ENCODE measurements at regions not wholly inside any gene's neighbourhood (a gene's known extent, or its start where the extent isn't known, plus 50 kb on each side); places are given as distances from the start of the nearest gene placed in this dataset.

DNA sequence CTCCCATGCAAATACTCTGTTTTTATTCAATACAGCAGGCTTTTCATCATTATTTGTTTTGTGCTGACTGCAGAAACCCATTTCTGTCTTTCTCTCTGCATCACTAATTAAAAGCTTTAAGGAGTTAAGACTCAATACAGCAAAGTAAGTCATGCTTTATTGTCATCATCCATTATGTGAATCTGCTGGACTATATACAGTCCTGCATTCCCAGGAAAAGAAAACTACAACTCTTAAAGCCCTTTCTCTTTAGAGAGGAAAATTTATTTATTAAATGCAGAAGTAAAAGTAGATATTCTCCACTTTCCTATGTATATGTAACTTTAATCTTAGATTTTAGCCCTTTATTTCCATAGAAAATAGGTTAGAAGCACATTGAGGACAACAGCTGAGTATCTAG, 706.6 kb upstream of the RGMB start:
- DNase-seq (ENCODE audit: low spot score): no peak

DNA sequence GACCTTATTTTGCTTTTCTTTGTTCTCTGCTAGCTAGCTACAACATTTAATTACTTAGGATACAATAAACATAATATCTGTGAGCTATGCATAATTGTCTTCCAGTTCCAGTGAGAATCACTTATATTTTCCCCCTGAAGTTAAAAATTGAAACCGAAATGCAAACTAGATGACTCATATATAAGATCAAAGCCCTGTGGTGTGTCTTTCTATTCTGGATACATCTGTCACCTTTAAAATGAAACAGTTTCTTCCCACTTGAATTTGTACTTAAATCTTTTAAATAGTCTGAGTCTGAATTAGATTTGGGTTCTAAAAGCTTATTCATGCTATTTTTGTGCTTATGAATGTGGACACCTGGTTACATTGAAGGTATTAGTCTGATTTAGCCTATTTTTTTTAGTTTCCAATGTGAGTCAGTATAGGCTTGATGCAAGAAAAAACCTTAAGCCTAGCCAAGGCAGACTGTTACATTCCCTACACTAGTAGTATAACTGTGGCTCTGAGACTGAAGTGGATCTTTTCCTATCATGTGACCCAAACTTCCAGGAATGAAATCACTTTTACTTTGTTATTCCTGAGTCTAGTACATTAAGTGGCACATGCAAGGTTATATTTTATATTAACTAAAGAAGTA, 703.5 kb upstream of the RGMB start:
- DNase-seq (ENCODE audit: low spot score): no peak

DNA sequence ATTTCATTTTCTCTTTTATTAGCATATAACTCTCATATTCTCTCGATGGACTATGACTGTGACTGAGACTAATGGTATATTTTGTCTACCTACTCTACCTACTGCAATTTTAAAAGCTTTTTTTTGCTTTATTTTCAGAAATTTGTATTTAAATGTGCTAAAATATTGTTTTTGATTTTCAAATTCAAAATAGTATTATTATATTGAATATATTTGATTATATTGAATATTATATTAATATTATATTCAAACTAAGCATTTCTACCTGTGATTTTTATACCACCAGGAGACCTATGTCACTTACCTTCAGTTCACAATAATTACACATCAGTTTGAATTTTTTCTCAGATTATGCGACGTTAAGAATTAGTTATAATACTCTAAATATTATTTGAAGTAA, 700.5 kb upstream of the RGMB start:
- DNase-seq (ENCODE audit: low spot score): no peak

DNA sequence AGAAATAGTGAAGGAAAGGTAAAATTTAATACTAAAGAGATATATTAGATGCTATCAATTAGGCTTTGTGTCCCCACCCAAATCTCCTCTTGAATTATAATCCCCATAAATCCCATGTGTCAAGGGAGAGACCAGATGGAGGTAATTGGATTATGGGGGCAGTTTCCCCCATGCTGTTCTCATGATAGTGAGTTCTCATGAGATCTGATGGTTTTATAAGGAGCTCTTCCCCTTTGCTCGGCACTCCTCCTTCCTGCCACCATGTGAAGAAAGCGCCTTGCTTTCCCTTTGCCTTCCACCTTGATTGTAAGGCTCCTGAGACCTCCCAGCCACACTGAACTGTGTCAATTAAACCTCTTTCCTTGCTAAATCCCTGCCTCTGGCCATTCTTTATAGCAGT, 697.0 kb upstream of the RGMB start:
- DNase-seq (ENCODE audit: low spot score): no peak

DNA sequence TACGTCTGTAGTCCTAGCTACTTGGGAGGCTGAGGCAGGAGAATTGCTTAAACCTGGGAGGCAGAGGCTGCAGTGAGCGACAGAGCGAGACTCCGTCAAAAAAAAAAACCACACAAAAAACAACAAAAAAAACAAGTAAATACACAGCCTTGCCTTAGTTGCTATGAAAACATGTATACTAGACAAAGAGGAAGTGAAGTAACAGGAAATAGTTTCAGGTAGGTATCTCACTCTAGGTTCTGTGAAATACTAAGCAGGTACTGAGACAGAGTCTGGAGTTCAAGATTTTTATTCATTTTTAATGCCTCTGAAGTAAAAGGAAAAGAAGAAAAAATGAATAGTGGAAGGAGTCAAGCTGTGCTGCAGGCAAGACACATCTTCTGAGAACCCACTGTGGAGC, 687.9 kb upstream of the RGMB start:
- DNase-seq (ENCODE audit: low spot score): no peak

DNA sequence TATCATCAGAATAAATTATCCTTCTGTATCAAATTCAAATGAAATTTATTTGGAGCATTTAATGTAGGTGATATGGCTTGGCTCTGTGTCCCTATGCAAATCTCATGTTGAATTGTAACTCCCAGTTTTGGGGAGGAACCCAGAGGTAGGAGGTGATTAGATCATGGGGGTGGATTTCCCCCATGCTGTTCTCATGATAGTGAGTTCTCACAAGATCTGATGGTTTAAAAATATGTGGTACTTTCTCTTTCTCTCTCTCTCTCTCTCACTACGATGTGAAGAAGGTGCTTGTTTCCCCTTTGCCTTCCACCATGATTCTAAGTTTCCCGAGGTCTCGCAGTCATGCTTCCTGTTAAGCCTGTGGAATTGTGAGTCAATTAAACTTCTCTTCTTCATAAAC, 678.4 kb upstream of the RGMB start:
- no peak for DNase-seq (ENCODE audit: low spot score)

DNA sequence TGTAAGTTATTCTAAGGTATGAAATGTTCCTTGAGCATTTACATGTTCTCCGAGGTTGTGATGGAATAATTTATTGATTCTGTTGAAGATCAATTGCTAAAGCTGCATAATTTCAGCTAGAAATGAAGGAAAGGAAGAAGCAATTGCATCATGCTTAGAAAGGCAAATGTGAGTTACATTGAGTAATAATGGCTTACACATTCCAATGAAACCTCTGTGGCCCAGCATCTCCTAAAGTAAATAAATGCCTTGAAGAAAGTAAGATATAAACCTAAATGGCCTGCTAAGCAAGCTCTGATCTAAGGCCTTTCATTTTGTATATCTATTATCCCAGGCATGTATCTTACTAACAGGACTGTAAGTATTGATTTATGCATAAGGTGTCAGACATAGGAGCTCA, 677.3 kb upstream of the RGMB start:
- no peak for DNase-seq (ENCODE audit: low spot score)

DNA sequence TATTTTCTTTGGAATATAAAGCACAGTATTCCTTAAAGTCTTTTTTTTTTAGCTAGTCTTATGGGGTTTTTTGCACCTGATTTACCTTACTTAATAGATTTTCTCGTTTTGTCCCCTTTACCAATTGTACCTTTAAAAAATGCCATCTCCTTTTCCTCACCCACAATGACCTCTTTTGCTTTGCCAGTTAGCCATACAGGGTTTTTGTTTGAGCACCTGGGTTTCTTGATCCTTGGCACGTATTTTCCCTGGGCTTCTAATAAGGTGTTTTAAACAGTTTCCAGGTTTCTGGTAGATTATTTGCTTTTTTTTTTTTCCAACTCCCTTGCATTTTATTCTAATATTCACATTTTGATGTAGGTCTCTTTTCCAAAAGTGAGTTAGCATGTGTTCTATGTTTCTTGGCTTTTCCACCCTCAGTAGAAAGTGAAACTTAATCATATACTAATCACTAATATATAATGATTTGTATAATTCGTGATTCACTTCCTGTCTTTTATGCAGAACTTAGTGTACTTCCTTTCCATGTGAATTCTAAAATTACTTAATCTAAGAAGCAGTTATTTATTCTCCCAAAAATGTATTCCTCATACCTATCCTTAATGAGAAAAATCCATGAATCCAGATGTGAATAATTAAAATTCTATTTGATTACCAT, 673.9 kb upstream of the RGMB start:
- no peak for DNase-seq (ENCODE audit: low spot score)

DNA sequence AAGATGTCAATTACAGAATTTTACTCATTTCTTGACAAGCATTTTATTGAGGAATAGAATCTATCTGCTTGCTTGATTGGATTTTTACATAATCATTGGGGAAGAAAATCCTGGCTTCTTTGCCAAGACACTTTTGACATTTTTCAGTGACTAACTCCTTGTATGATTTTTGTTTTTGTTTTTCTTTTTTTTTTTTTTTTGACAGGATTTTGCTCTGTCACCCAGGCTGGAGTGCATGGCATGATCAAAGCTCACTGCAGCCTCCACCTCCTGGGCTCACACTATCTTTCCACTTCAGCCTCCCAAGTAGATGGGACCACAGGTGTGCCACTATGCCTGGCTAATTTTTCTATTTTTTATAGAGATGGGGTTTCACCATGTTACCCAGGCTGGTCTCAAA, 672.3 kb upstream of the RGMB start:
- no peak for DNase-seq (ENCODE audit: low spot score)

DNA sequence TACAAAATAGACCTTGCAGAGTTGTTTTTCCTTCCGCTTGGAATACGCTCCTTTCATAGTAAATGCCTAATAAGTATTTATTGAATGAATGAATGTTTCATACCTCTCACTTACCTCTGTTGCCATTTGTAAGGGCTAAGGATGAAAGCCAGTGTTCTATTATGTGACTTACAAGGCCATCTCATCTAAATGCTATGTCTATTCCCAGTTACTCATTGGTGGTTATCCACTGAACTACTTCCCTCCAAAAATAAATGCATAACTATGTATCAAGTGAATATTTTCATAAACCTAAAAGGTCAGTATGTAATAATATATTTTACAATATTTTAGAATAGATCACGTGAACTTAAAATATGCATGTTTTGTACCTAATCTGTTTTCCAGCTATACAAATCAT, 670.5 kb upstream of the RGMB start:
- no peak for DNase-seq (ENCODE audit: low spot score)

DNA sequence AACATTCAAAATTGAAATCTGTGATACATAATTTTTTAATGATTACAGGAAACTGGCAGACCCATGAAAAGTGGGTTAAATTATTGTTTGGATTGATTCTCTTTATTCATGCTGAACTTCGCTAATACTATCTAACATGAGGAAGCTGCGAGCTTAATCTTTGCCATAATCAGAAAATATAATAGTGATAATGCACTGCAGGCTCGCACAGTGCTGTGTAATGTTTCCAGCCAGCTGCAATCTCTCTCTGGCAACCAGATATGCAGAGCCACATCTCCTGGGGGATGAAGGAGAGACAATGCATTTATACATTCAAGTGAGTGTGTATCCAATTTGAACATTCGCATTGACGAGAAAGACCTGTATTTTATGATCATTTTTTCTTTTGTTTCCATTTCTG, 669.7 kb upstream of the RGMB start:
- DNase-seq (ENCODE audit: low spot score): no peak

DNA sequence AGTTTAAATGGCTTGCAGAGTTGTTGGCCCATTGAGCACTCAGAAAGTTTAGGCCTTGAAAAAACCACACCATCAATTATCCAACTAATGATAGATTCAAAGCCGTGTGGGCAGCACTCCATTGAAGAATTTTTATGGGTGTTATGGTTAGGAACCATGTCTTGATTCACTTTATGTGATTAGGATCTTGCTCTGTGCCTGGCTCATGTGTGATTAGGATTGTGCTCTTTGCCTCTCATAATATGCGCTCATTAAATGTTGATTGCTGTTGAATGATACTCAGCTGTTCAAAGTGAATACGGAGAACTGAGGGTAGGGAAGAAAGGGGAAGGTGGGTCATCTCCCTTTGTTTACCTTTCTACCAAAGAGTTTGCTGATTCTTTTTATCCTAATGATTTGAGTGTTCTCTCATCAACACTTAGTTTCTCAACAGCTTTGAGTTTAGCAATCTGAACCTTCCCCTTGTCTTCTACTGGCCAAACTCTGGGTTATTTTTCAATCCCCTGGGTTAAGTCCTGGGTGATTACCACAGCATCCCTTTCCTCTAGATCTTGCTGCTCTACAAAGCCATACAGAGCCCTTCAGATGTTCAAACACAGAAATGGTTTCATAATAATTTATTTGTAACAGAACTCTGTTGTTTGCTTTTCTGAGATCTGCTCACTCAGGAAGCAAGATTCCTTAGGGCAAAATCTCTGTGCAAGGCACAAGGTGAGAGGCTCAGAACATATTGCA, 668.8 kb upstream of the RGMB start:
- no peak for DNase-seq (ENCODE audit: low spot score)

DNA sequence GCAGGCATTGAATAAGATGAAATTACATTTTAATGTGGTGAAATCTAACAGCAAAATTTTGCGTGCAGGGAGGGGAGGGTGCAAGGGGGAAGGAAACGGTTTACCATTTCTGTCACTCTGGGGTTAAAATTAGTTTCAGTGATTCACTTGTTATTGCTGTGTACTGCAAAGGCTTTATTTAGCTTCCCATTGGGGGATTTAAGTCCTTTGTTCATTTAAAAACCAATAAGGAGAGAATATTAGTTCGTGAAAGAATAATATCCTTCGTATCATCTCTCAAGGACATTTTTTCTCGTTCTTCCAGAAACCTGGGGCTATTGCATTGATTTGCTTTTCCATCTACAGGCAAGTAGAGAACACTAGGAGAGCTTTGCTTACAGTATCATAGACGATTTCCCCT, 667.8 kb upstream of the RGMB start:
- DNase-seq (ENCODE audit: low spot score): no peak

DNA sequence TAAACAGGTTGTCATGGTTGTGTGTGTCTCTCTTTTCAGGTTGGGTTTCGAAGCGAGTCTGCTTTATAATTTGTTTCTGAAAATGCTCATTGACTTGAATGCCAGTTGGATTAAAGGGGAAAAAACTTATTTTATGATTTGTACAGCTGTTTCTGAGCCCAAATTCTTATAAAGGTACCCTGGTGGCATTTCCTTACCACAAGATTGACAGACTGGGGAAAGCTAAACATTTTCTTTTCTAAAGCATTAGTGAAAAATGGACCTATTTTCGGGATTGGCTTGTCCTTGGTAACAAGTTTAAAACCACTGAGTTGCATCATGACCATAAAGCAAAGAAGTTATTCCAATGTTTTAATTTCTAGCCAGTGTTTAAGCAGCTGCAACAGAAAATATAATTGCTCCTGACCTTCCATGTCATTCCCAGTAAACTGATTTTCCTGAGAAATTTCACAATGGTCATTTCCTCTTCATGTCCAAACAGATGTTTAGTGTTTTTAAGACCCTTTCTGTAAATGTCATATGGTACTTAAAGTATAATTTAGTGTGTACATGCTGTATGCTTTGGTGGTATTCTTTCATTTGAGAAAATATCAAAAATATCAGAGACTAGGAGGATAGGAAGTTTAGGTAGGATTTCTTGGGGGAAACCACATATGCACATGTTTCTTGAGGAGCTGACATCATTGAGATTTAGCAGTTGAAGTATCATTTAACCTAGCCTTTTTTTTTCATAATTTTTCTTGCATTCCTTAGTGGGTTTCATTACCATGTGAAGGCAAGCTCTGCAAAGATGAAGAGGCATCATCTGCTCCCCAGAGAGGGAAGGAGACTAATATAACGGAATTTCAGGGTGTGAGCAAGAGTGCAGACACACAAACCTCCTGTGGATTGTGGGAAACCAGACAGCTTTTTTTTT, 667.1 kb upstream of the RGMB start:
- no peak for DNase-seq (ENCODE audit: low spot score)

DNA sequence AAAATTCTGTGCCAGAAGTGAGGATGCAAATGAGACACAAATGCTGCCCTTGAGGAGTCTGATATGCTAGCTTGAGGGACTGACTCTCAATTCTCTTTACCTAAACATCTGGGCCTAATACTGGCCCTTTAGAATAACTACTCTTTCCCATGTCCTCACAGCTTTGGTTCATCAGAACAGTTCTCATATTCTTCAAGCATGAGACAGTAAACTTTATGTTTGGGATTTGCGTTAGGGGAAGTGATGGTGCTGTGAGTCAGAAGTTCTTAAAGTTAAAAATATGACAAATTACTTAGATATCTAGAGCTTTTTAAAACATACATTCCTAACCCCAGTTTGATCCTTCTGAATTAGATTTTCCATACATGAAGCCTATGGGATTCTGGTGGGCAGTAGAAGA, 665.0 kb upstream of the RGMB start:
- DNase-seq (ENCODE audit: low spot score): no peak

DNA sequence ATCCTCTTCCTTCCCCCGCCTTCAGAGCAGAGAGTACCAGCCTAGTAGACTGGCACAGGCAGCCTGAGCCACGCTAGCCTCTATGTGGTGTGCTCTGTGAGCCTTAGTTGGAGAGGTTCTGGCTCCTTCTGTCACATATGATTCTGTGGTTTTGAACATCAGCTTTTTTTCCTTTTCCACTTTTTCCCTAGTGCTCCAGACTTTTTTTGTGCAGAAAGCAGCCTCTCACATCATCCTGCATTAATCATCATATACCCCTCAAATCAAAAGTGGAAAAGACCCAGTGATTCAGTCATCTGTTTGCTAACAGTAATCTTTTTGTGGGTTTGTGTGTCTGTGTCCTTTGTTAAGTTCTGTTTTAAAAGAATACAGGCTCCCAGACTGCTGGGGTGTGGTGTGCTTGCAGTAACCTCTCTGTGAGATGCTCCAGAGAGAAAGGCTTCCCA, 663.9 kb upstream of the RGMB start:
- DNase-seq (ENCODE audit: low spot score): no peak

DNA sequence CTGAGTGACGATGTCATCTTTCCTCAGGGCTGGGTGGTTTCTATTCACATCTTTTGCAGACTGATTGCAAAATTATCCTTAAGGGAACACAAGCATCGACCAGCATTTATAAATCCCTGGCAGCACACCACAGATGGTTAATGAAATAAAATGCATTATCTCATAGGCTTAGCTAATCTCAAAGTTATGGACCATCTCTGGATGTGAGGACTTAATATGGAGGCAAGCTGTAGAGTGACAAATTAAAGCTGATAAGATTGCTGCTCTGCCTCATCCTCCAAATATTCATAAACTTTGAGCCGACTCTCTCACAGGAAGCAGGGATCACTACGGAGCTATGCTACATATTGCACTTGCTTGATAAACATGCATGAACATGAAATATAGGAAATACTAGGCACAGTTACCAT, 663.2 kb upstream of the RGMB start:
- DNase-seq (ENCODE audit: low spot score): no peak

DNA sequence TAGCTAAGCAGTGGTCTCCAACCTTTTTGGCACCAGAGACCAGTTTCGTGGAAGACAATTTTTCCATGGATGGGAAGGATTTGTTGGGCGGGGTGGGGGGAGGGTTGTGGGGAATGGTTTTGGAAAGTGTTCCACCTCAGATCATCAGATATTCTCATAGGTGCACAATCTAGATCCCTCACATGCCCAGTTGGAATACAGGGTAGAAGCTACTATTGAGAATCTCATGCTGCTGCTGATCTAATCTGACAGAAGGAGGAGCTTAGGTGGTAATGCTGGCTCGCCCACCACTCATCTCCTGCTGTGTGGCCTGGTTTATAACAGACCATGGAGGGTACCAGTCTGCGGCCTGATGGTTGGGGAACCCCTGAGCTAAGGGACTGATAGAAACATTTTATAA, 662.7 kb upstream of the RGMB start:
- no peak for DNase-seq (ENCODE audit: low spot score)

DNA sequence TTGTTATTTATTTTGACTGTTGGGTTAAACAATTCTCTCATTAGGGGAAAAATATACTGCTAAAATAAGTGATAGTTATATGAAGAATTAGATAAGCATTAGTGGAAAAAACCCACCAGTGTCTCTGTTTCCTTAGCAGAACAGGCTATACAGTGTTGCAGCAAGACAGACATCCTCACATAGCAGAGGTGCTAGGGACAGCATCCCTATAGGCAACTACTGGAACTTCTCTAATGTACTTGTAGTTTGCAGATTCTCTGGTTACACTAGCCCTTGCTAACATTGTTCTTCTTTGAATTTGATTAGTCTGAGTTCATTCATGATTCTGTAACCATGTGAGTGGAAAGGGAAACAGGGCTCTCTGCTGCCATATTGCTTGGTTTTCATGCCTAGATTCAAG, 661.8 kb upstream of the RGMB start:
- DNase-seq (ENCODE audit: low spot score): no peak

DNA sequence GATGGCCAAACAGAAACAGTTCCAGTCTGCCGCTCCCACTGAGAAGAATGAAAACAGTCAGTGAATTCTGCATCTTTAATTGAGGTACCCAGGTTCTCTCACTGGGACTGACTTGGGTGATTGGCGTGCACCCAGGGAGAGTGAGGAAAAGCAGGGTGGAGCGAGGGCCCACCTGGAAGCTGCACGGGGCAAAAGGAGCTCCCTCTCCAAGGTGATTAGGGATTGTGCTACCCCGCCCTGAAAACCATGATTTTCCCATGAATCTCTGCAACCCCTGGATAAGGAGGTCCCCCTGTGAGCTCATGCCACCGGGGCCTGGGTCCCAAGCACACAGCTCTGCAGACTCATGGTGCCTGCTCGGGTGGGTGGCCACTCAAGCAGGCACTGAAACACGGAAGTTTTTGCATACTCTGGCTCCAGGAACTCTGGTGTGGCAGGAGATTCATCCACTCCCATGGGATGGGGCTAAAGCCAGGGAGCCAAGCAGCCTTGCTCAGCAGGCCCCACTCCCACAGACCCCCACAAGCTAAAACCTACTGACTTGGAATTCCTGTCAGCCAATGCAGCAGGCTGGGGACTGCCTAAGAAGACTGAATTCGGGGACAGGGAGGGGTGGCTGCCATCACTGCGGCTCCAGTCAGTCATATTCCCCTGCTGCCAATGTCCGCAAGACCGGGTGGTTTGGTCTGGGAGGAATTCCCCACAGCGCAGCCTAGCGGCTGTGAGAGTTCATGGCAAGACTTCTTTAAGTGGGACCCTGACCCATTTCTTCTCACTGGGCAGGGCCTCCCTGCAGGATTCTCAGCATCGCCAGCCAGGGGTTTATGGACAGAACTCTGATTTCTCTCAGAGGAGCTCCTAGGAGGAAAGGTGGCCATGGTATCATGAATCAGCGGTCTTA, 652.2 kb upstream of the RGMB start:
- no peak for DNase-seq (ENCODE audit: low spot score)

DNA sequence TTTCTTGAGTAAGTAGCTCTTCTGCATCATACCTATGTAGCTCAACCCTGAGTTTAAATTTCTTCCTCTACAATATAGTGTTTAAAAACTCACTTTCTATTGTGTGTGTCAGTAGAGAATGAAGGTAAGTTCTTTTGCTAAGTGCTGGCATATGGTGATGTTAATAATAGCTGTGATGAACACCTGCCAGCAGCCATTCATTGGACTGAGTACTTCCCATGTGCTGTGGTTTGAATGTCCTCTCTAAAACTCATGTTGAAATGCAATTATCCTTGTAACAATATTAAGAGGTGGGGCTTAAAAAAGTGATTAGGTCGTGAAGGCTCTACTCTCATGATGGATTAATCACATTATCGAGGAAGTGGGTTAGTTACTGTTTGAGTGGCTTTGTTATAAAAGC, 645.2 kb upstream of the RGMB start:
- DNase-seq (ENCODE audit: low spot score): no peak

All from CD4-positive, alpha-beta T cell treated with Interleukin-6 at 100 ng/mL for 8 hours (primary cell).